ENCODE measurements at regions not wholly inside any gene's neighbourhood (a gene's known extent, or its start where the extent isn't known, plus 50 kb on each side); places are given as distances from the start of the nearest gene placed in this dataset.

DNA sequence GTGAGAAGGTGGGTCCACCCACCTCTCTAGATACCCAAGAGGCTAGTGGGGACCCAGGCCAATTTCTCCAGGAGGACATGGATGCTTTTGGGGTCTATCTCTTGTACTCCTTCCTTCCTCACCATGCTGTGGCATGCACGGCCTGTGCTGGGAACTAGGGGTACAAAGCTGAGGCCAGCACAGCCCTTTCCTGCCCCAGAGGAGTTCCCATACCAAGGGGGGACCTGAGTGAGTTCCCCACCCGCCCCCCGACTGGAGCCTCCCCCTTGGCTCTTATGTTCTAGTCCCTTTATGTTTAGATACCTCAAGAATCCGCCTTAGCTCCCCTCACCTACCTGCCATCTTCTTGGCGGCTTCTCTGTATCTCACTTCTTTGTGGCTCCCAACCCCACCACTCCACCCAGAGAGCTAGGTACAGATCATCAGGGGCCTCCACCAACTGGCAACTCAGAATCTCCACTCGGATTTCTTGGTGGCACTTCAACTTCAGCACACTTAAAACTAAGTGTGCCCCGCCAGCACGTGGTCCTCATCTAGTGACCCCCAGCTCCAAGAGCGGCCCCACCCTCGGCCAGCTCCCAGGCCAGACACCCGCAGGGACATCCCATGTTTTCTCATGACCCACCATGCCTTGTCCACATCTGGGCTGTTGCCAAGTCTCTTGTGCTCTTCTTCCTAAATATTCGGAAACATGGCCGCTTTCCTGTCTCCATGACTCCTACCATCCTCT is 115.2 kb upstream of the RTL1 start:
- TF ChIP-seq, protein P1, sequence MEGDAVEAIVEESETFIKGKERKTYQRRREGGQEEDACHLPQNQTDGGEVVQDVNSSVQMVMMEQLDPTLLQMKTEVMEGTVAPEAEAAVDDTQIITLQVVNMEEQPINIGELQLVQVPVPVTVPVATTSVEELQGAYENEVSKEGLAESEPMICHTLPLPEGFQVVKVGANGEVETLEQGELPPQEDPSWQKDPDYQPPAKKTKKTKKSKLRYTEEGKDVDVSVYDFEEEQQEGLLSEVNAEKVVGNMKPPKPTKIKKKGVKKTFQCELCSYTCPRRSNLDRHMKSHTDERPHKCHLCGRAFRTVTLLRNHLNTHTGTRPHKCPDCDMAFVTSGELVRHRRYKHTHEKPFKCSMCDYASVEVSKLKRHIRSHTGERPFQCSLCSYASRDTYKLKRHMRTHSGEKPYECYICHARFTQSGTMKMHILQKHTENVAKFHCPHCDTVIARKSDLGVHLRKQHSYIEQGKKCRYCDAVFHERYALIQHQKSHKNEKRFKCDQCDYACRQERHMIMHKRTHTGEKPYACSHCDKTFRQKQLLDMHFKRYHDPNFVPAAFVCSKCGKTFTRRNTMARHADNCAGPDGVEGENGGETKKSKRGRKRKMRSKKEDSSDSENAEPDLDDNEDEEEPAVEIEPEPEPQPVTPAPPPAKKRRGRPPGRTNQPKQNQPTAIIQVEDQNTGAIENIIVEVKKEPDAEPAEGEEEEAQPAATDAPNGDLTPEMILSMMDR (IDR thresholded peaks at IDR 0.05; ENCODE audit: insufficient read depth, low read depth, low read length) = no peak
- no peak for TF ChIP-seq EZH2 (IDR thresholded peaks at IDR 0.05; ENCODE audit: insufficient read depth, low read length)

Measured in astrocyte (in vitro differentiated cells and primary cell).